HepG2 (cell line): ENCODE measurements at regions not wholly inside any gene's neighbourhood (a gene's known extent, or its start where the extent isn't known, plus 50 kb on each side); places are given as distances from the start of the nearest gene placed in this dataset.

ENCODE experiments used
- ATAC-seq: fragments of 200-7000 bp; cut with Tn5 transposase; 3 replicates; pipeline ENCODE4 v1.9.1; 2020; ENCODE audit warnings: mild to moderate bottlenecking, moderate library complexity
- BruUV-seq: library from RNA; stranded (reverse); fragments of 400-500 nt; replicated peaks from 2 replicates; lab custom pipeline; 2021; lab: Mats Ljungman, UMichigan
- CTCF ChIA-PET: fragments of 300-600 bp; formaldehyde crosslinking; extraction: SDS; loops from one replicate; lab custom pipeline; 2021; ENCODE audit warnings: low total read pairs, inconsistent platforms, low intra/inter-chr PET ratio; lab: Yijun Ruan, JAX
- POLR2A ChIA-PET: fragments of 350-600 bp; sonication (Branson Sonifier 250); formaldehyde crosslinking; loops from one replicate; lab custom pipeline; 2020; ENCODE audit warnings: antibody characterized with exemption, inconsistent platforms; lab: Yijun Ruan, JAX
- DNase-seq: peaks from one replicate; pipeline ENCODE4 v3.0.0-alpha.2; 2015; ENCODE audit warnings: low spot score
- FAIRE-seq: peaks from 3 replicates; lab custom pipeline; 2011; peaks lifted over from hg19 to GRCh38; lab: Jason Lieb, UNC
- H2AFZ ChIP-seq: one replicate; pipeline ENCODE4 v1.6.1; 2011; ENCODE audit warnings: low read length, inconsistent platforms
- H3K27ac ChIP-seq: fragments of 300-600 bp; 3 replicates; pipeline ENCODE4 v1.8.0; 2011; ENCODE audit warnings: mixed run types, mild to moderate bottlenecking, mixed read lengths, low read length, inconsistent platforms; ENCODE audit not compliant: insufficient read depth; ENCODE audit errors: extremely low read length
- H3K27me3 ChIP-seq, 2 experiments: fragments of 200-600 bp in 1 of 2; 2 replicates in 1 of 2; 3 replicates in 1 of 2; pipeline versions ENCODE4 v1.6.0 to v1.8.0; 2011; ENCODE audit warnings: low read length in 2 of 2, mild to moderate bottlenecking in 2 of 2, moderate library complexity in 2 of 2, inconsistent platforms in 1 of 2; ENCODE audit not compliant: insufficient read depth in 2 of 2, control insufficient read depth in 1 of 2
- H3K36me3 ChIP-seq, 2 experiments: fragments of 200-600 bp in 1 of 2; replicated peaks in 1 of 2; 2 replicates in 1 of 2; 3 replicates in 1 of 2; pipeline versions ENCODE4 v1.5.1 to v1.8.0; 2011; ENCODE audit warnings: low read length in 2 of 2, inconsistent platforms in 1 of 2; ENCODE audit not compliant: insufficient read depth in 2 of 2, control insufficient read depth in 1 of 2
- H3K4me1 ChIP-seq: 2 replicates; pipeline ENCODE4 v1.5.1; 2012; ENCODE audit warnings: low read length, inconsistent platforms; ENCODE audit not compliant: insufficient read depth
- H3K4me2 ChIP-seq: 2 replicates; pipeline ENCODE4 v1.6.0; 2011; ENCODE audit warnings: low read depth, low read length, inconsistent platforms
- H3K4me3 ChIP-seq, 3 experiments: fragments of 200-600 bp in 1 of 3; sonication (generic), shearing (Covaris generic) in 1 of 3; replicated peaks in 1 of 3; 2 replicates each; pipeline ENCODE4 v1.5.1; 2011 to 2016; ENCODE audit warnings: low read length in 3 of 3, inconsistent platforms in 2 of 3, low read depth in 2 of 3, mild to moderate bottlenecking in 2 of 3, control low read depth in 1 of 3, mixed read lengths in 1 of 3; ENCODE audit not compliant: insufficient read depth in 1 of 3
- H3K79me2 ChIP-seq: one replicate; pipeline ENCODE4 v1.6.1; 2011; ENCODE audit warnings: low read length, inconsistent platforms; ENCODE audit not compliant: insufficient read depth
- H3K9ac ChIP-seq: 2 replicates; pipeline ENCODE4 v1.6.0; 2011; ENCODE audit warnings: mild to moderate bottlenecking, low read depth, low read length, inconsistent platforms; ENCODE audit not compliant: insufficient read depth
- H3K9me3 ChIP-seq: 2 replicates; pipeline ENCODE4 v1.5.1; 2012; ENCODE audit warnings: mild to moderate bottlenecking, low read length
- H4K20me1 ChIP-seq: 2 replicates; pipeline ENCODE4 v1.6.0; 2011; ENCODE audit warnings: inconsistent platforms, mild to moderate bottlenecking, low read length, moderate library complexity; ENCODE audit not compliant: insufficient read depth
- HES4 ChIP-seq: sonication (generic); formaldehyde crosslinking; IDR thresholded peaks from 2 replicates; pipeline ENCODE4 v1.9.0; 2021; ENCODE audit warnings: mild to moderate bottlenecking, missing genetic modification reagents, borderline replicate concordance
- KLF6 ChIP-seq: IDR thresholded peaks from 2 replicates; pipeline ENCODE4 v1.8.0; 2016; ENCODE audit warnings: missing biosample characterization, missing genetic modification reagents
- RFX5 ChIP-seq: IDR thresholded peaks from 2 replicates; pipeline ENCODE4 v1.6.1; 2011; ENCODE audit warnings: low read depth, low read length, improper control_type of control experiment
- ZBTB25 ChIP-seq: IDR thresholded peaks from 2 replicates; pipeline ENCODE4 v1.6.1; 2018; ENCODE audit warnings: missing genetic modification reagents
- ZBTB46 ChIP-seq: sonication (generic); formaldehyde crosslinking; IDR thresholded peaks from 2 replicates; pipeline ENCODE4 v1.4.0; 2020; ENCODE audit warnings: mild to moderate bottlenecking, missing genetic modification reagents, borderline replicate concordance
- ZNF34 ChIP-seq: sonication (generic); formaldehyde crosslinking; IDR thresholded peaks from 2 replicates; pipeline ENCODE4 v1.4.0; 2020; ENCODE audit warnings: mild to moderate bottlenecking, missing genetic modification reagents, borderline replicate concordance
- ZNF569 ChIP-seq: sonication (generic); formaldehyde crosslinking; IDR thresholded peaks from 2 replicates; pipeline ENCODE4 v1.5.0; 2020; ENCODE audit warnings: mild to moderate bottlenecking, missing genetic modification reagents, moderate library complexity, borderline replicate concordance
- ZNF782 ChIP-seq: sonication (generic); formaldehyde crosslinking; IDR thresholded peaks from 2 replicates; pipeline ENCODE4 v1.4.0; 2020; ENCODE audit warnings: missing genetic modification reagents, mild to moderate bottlenecking, borderline replicate concordance
- WGBS: methylation state at CpG from one replicate; pipeline ENCODE4 v1.1.6; 2017; ENCODE audit warnings: low lambda C conversion rate; 5-methylcytosine and 5-hydroxymethylcytosine counted together
- in situ Hi-C: cut with HindIII; loops from 2 replicates; pipeline ENCODE4 v1.10.0; 2017; ENCODE audit warnings: low pct_unique_long_range_greater_than_20kb; ENCODE audit not compliant: extremely low pct_ligation_motif_present
- intact Hi-C: fragments of 100-400 bp; cut with micrococcal nuclease; formaldehyde crosslinking; loops from one replicate; pipeline ENCODE4 v1.10.0; 2022; ENCODE audit not compliant: unreplicated experiment

DNA sequence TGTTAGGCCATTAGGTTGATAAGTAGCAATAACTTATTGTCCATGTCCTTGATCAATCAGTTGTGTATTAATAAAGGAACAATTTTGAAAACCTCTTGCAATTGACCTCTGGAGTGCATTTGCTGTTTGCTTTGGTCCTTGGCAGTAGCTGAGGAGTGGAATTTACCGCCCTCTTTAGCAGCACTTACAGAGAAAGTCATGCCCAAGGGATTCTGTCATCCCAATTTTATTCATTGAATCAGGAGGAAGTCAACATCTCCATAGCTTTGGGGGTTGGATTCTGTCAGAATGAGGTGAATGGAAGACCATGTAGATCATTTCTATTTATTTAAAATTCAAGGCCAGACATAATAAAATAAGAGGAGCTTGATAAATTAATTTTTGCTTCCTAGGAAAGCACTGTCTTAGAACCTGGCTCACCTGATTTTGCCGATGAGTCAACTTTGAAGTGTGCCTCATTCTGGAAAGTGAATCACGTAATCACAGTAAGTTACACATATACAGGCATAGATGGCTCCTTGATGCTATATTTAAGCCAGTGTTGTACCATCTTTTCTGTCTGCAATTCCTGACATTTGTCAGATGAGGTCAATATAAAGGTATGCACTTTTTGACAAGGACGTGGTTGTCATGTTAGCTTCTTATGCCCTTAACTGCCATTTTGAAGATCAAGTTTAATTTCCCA is 128.7 kb upstream of the MLIP start:
- Histone ChIP-seq H3K27me3 (no peaks in the 10 kb centered on the region), H3K27ac (no peak overlapping the region), H4K20me1 (no peaks in the 10 kb centered on the region), H3K79me2 (no peaks in the 10 kb centered on the region), H3K4me3 (no peak overlapping the region), H3K9me3 (no peaks in the 10 kb centered on the region), H3K9ac (no peak overlapping the region), H3K4me2 (no peak overlapping the region), H3K4me1 (no peaks in the 10 kb centered on the region), H2AFZ (no peak overlapping the region), H3K36me3 (no peaks in the 10 kb centered on the region)
- POLR2A ChIA-PET: no interaction called here
- 31% methylated on average over 4 of the region's 4 CpGs for WGBS
- FAIRE-seq: no peak
- TF ChIP-seq KLF6 (CRISPR knock-in tag) (no peak), RFX5 (no peak), ZBTB25 (CRISPR knock-in tag) (no peak), ZNF569 (no peak), ZNF782 (no peak), HES4 (CRISPR knock-in tag) (no peak), ZBTB46 (CRISPR knock-in tag) (no peak), ZNF34 (no peak)
- intact Hi-C loops: loop anchor here (5.0 to 10.0 kb wide), 2 partner anchors 732 to 1260 kb away; no protein-coding TSS in a partner anchor
- no peak for ATAC-seq
- in situ Hi-C loops: loop anchor here (10.0 to 25.0 kb wide), 3 partner anchors 730 to 1255 kb away; no protein-coding TSS in a partner anchor
- no TSS peak for BruUV-seq
- DNase-seq: no peak
- CTCF ChIA-PET: no interaction called here
